Activated CD8-positive, alpha-beta T cell treated with anti-CD3 and anti-CD28 coated beads for 36 hours (primary cell): ENCODE measurements at regions not wholly inside any gene's neighbourhood (a gene's known extent, or its start where the extent isn't known, plus 50 kb on each side); places are given as distances from the start of the nearest gene placed in this dataset.

Experiments
- ATAC-seq: fragments of 200-7000 bp; cut with Tn5 transposase; one replicate; pipeline ENCODE4 v1.10.0; 2021; ENCODE audit warnings: mild to moderate bottlenecking, moderate library complexity
- CTCF ChIA-PET: fragments of 350-600 bp; sonication (Branson Sonifier 250); formaldehyde crosslinking; loops from one replicate; lab custom pipeline; 2021; ENCODE audit warnings: antibody characterized with exemption; lab: Charles Lee
- POLR2A ChIA-PET: fragments of 350-600 bp; sonication (Branson Sonifier 250); formaldehyde crosslinking; loops from one replicate; lab custom pipeline; 2021; ENCODE audit warnings: antibody characterized with exemption; lab: Charles Lee
- DNase-seq: peaks from one replicate; pipeline ENCODE4 v3.0.0-alpha.2; 2020
- H3K27ac Mint-ChIP-seq: one replicate; pipeline ENCODE4 v1.8.0; 2021; ENCODE audit warnings: mild to moderate bottlenecking, mixed read lengths
- H3K27me3 Mint-ChIP-seq: one replicate; pipeline ENCODE4 v1.8.0; 2021; ENCODE audit warnings: mixed read lengths
- H3K36me3 Mint-ChIP-seq: one replicate; pipeline ENCODE4 v1.8.0; 2021; ENCODE audit warnings: low read depth, mixed read lengths
- H3K4me1 Mint-ChIP-seq: one replicate; pipeline ENCODE4 v1.8.0; 2021; ENCODE audit warnings: low read depth, mixed read lengths
- H3K4me3 Mint-ChIP-seq: one replicate; pipeline ENCODE4 v1.8.0; 2021; ENCODE audit warnings: mild to moderate bottlenecking, moderate library complexity, mixed read lengths
- H3K9me3 Mint-ChIP-seq: one replicate; pipeline ENCODE4 v1.8.0; 2021; ENCODE audit warnings: mixed read lengths
- CTCF ChIP-seq: fragments of 200-600 bp; IDR thresholded peaks from one replicate; pipeline ENCODE4 v1.8.0; 2022; ENCODE audit warnings: antibody characterized with exemption, mild to moderate bottlenecking
- intact Hi-C: fragments of 100-400 bp; cut with micrococcal nuclease; formaldehyde crosslinking; loops from one replicate; pipeline ENCODE4 v1.10.0; 2022

- ATAC-seq (no peak), DNase-seq (no peak)
- Mint-ChIP-seq H3K27me3 (no peaks in the 10 kb centered on the region), H3K9me3 (peaks cover 5% of the 10 kb centered on the region), H3K4me3 (no peak overlapping the region), H3K27ac (no peak overlapping the region), H3K4me1 (no peaks in the 10 kb centered on the region), H3K36me3 (no peaks in the 10 kb centered on the region)
- ChIA-PET POLR2A (no interaction called here), CTCF (no interaction called here)
- intact Hi-C loops = no loop called here
- TF ChIP-seq CTCF = no peak
Measured at GRCh38 chr4:171590716-171591115, 222.5 kb upstream of the GALNTL6 start.

- DNase-seq (no peak), ATAC-seq (no peak)
- no peaks in the 10 kb centered on the region for H3K36me3 Mint-ChIP-seq
- H3K27ac Mint-ChIP-seq = no peak overlapping the region
- ChIA-PET CTCF (no interaction called here), POLR2A (no interaction called here)
- no peak overlapping the region for H3K4me3 Mint-ChIP-seq
- no peaks in the 10 kb centered on the region for H3K4me1 Mint-ChIP-seq
- H3K27me3 Mint-ChIP-seq = no peaks in the 10 kb centered on the region
- peaks cover 6% of the 10 kb centered on the region for H3K9me3 Mint-ChIP-seq
- intact Hi-C loops = no loop called here
- no peak for TF ChIP-seq CTCF
Measured at GRCh38 chr4:171588764-171589163, 224.4 kb upstream of the GALNTL6 start.

DNA sequence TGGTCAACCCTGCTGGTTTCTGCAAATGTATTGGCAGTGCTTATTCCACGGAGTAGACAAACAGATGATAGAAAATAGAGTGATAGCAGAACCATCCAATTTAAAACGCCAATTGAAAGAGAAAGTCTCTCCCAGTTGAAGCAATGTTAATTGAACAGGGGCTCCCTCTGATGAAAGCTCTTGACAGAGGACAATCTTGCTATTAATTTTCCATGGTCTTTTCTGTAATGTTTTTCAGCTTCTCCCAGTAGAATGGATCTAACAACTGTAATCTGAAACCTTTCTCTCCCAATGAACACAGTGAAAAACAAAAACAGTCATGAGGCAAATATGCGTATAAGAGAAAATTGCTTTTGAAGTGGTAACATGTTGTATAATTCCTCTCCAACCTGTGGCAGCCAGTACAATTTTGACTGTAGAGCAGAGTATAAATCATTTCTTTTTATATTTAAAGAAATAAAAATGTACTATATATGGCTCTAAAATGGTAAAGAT is 225.1 kb upstream of the GALNTL6 start:
- peaks cover 6% of the 10 kb centered on the region for H3K9me3 Mint-ChIP-seq
- CTCF ChIA-PET = no interaction called here
- TF ChIP-seq CTCF = no peak

GRCh38 chr4:171583790-171584189 is 229.4 kb upstream of the GALNTL6 start:
- POLR2A ChIA-PET = no interaction called here
- CTCF ChIA-PET = no interaction called here
- Mint-ChIP-seq H3K4me1 (no peaks in the 10 kb centered on the region), H3K36me3 (no peaks in the 10 kb centered on the region), H3K27ac (no peak overlapping the region), H3K9me3 (peaks cover 2% of the 10 kb centered on the region), H3K4me3 (no peak overlapping the region), H3K27me3 (no peaks in the 10 kb centered on the region)
- no peak for DNase-seq
- no peak for ATAC-seq
- intact Hi-C loops = no loop called here
- TF ChIP-seq CTCF = no peak

More for the DNA sequence above, 225.1 kb upstream of the GALNTL6 start:
- DNase-seq = no peak
- POLR2A ChIA-PET = no interaction called here
- H3K27ac Mint-ChIP-seq = no peak overlapping the region
- H3K4me3 Mint-ChIP-seq = no peak overlapping the region
- no peaks in the 10 kb centered on the region for H3K36me3 Mint-ChIP-seq
- no peaks in the 10 kb centered on the region for H3K4me1 Mint-ChIP-seq
- H3K27me3 Mint-ChIP-seq = no peaks in the 10 kb centered on the region
- intact Hi-C loops = no loop called here
- no peak for ATAC-seq

GRCh38 chr4:171582961-171583581 is 230.1 kb upstream of the GALNTL6 start:
- H3K27me3 Mint-ChIP-seq = no peaks in the 10 kb centered on the region
- ChIA-PET CTCF (no interaction called here), POLR2A (no interaction called here)
- DNase-seq = no peak
- peaks cover 4% of the 10 kb centered on the region for H3K9me3 Mint-ChIP-seq
- ATAC-seq = no peak
- no peaks in the 10 kb centered on the region for H3K4me1 Mint-ChIP-seq
- intact Hi-C loops = no loop called here
- H3K36me3 Mint-ChIP-seq = no peaks in the 10 kb centered on the region
- no peak overlapping the region for H3K27ac Mint-ChIP-seq
- no peak overlapping the region for H3K4me3 Mint-ChIP-seq
- no peak for TF ChIP-seq CTCF
